GM12864 (cell line): ENCODE measurements at regions not wholly inside any gene's neighbourhood (a gene's known extent, or its start where the extent isn't known, plus 50 kb on each side); places are given as distances from the start of the nearest gene placed in this dataset.
A peak's percentile ranks its signal among the peaks of the same experiment; 100 is the strongest.

Experiments
- DNase-seq: peaks from one replicate; pipeline ENCODE4 v3.0.0-alpha.2; 2011; ENCODE audit warnings: low read depth
- H3K4me3 ChIP-seq: 2 replicates; pipeline ENCODE4 v1.5.1; 2011; ENCODE audit warnings: mild to moderate bottlenecking, low read depth, low read length, control low read depth
- TF ChIP-seq, protein P1 (sequence below): IDR thresholded peaks from 2 replicates; pipeline ENCODE4 v1.5.1; 2011; ENCODE audit warnings: low read depth, mild to moderate bottlenecking, moderate library complexity, low read length, control low read depth, inconsistent platforms; ENCODE audit errors: missing control alignments

DNA sequence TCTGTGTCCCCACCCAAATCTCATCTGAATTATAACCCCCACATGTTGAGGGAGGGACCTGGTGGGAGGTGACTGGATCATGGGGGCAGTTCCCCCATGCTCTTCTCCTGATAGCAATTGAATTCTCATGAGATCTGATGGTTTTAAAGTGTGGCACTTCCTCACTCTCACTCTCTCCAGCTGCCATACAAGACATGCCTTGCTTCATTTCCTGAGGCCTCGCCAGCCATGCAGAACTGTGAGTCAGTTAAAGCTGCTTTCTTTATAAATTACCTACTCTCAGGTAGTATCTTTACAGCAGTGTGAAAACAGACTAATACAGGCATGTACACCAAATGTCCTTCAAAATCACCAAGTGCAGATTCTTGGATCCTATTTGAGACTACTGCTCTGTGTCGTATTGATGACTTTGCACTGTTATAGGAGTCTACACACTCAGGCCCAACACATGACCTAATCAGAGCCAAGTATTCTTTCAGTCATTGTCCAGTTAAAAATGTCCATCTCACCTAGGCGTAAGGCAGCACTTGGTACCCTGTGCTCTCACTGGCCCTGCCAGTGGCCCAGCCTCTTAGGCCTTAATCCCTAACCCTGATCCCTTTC lies 52.8 kb upstream of the UST start:
- TF ChIP-seq, protein P1, sequence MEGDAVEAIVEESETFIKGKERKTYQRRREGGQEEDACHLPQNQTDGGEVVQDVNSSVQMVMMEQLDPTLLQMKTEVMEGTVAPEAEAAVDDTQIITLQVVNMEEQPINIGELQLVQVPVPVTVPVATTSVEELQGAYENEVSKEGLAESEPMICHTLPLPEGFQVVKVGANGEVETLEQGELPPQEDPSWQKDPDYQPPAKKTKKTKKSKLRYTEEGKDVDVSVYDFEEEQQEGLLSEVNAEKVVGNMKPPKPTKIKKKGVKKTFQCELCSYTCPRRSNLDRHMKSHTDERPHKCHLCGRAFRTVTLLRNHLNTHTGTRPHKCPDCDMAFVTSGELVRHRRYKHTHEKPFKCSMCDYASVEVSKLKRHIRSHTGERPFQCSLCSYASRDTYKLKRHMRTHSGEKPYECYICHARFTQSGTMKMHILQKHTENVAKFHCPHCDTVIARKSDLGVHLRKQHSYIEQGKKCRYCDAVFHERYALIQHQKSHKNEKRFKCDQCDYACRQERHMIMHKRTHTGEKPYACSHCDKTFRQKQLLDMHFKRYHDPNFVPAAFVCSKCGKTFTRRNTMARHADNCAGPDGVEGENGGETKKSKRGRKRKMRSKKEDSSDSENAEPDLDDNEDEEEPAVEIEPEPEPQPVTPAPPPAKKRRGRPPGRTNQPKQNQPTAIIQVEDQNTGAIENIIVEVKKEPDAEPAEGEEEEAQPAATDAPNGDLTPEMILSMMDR = no peak
- DNase-seq = peak; percentile 27
- no peak overlapping the region for H3K4me3 ChIP-seq
